ENCODE measurements at regions not wholly inside any gene's neighbourhood (a gene's known extent, or its start where the extent isn't known, plus 50 kb on each side); places are given as distances from the start of the nearest gene placed in this dataset.

GRCh38 chr10:111887266-111887665 is 296.3 kb downstream of the GPAM start:
- no peak for TF ChIP-seq CTCF (conservative IDR thresholded peaks at IDR 0.05; ENCODE audit: low read depth in 2 of 2)
- TF ChIP-seq CREB1 (CRISPR knock-in tag; IDR thresholded peaks at IDR 0.05; ENCODE audit: low read depth): no peak
- TF ChIP-seq REST (IDR thresholded peaks at IDR 0.05; ENCODE audit: unreplicated experiment): no peak
- no peak for TF ChIP-seq EZH2 (IDR thresholded peaks at IDR 0.05; ENCODE audit: low read depth, unreplicated experiment)
